ENCODE measurements at regions not wholly inside any gene's neighbourhood (a gene's known extent, or its start where the extent isn't known, plus 50 kb on each side); places are given as distances from the start of the nearest gene placed in this dataset.
A peak's percentile ranks its signal among the peaks of the same experiment; 100 is the strongest.
"Not testable (repeated sequence)": the region's sequence is repeated elsewhere in the genome, so short reads cannot be mapped to it uniquely, and the experiment has no call there.

DNA sequence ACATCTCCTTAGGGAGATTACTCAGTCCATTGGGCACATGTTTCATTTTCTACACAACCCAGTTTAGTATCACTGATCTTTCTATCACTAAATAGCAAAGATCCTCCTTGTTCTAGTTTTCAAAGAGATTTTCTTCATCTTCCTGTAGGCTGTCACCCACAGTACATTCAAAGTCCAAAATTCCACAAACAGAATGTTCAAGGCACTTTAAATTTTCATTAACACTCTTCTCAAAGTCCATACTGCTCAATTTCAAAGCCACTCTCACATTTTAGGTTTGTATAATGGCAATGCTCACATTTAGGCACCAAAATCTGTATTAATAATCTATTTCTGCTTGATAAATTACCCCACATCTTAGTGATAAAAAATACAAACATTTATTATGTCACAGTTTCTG is 152.8 kb downstream of the FSIP2 start:
- no peak for DNase-seq

DNA sequence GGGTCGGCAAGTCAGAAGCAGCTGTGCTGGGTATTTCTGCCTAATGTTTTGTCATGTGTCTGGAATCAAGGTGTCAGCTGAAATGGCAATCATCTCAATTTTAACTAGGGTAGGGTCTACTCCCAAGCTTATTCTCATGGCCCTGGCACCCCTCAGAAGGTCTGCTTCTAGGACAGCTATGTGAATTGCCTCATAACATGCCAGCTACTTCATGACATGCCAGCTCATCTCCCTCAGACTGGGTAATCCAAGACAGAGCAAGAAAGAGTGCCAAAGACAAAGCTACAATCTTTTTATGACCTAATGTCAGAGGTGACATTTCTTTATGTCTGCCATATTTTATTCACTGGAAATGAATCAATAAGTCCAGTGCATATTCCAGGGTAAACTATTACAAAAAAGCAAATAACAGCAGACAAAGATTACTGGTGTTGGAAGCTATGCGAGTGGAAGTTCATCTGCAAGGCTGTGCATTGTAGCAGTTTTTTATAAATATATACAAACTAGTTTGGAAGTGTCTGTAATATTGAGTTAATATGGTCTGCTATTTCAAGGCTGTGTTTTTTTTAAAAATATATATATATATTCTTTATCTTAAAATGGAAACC is 153.3 kb downstream of the FSIP2 start:
- DNase-seq = no peak

DNA sequence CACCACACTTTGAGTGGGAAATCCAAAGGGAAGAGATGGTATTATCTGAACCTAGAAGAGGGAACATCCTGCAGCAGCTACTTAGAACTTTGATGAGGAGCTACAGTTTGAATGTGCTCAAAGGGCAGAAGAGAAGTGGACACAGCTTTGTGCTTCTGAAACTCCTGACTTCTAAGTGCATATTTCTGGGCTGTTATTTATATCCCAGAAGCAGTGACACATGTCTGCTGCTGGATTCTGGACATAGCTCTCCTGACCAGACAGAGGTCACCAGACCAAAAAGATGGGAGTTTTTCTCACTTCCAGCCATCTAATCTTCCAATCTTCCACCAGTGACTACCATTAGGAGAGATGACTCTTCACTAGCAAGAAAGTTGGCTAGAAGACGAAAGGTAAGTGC is 153.9 kb downstream of the FSIP2 start:
- no peak for DNase-seq

DNA sequence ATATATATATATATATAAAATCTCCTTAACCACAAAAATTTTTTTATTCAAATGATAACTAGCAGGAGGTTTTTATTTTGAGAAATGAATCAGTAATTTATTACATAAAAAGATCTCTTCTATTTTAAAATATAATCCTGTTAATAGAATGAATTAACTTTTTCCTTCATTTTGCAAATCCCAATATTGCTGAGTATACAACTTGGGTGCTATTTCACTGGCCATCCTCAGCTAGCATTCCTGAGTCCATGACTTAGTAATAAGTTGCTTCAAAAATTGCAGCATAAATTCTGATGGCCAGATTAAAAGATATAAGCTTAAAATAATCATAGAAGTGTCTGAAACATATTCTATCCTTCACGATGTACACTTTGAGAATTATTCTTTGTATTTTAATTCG is 155.6 kb downstream of the FSIP2 start:
- DNase-seq = no peak

DNA sequence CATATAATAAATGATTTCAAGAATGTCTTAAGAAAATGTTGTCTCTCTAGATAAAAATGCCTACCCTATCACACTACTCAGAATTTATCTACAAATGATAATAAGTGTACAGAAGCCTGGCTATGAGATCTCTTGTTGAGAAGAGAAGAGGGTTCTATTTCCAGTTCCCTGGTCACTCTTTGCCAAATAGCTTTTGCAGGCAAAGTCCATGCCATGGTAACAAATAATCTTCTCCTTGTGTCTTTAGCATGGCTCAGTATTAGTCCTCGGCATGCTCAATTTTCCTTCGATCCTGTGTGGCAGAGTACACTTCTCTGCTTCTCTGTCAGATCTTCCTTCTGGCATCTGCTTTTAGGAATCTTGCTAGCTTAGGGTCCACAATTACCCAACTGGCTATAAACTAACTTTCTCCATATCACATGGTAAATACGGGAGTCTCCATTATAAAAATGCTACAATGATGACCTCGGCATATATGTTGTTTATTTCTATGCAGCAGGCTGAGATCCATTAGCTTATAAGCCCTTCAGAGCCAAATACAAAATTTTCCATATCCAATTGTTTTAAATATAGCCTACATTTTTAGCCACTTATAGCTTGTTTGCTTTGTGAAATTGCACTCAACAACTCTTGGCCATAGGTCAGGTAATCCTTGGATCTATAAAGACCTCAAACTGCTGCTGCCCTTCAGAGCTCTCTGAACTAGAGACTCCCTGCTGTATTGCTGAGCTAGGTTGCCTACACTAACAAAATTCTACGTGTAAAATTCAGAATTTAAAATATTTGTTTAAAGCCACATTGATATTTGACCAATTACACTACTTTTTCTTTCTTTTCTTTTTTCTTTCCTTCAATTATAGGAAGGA is 157.5 kb downstream of the FSIP2 start:
- DNase-seq = no peak

DNA sequence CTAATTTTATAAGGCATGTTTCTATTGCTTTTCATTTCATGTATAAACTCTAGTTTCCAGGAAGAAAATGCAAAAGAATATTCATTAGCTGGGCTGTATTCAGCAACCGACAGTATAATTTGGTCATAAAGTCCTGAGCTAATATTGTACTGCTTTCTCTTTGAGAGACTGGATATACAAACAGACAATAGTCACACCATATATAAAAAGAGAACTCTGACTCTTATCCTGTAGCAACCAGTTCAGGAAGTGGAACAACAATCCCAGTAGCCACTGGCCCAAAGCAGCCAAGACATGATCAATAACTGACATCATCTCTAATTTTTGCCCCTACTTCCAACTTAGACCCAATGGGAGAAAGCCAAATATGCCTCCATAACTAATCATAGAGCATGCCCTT is 160.8 kb downstream of the FSIP2 start:
- no peak for DNase-seq

DNA sequence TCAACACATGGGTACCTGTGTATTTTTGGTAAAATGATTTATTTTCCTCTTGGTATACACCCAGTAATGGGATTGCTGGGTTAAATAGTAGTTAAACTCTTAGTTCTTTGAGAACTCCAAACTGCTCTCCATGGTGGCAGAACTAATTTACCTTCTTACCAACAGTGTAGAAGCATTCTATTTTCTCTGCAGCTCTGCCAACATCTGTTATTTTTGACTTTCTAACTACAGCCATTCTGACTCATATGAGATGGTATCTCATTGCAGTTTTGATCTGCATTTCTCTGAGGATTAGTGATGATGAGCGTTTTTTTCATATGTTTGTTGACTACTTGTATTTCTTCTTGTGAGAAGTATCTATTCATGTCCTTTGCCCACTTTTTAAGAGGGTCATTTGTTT is 180.6 kb downstream of the FSIP2 start:
- no peak for DNase-seq

DNA sequence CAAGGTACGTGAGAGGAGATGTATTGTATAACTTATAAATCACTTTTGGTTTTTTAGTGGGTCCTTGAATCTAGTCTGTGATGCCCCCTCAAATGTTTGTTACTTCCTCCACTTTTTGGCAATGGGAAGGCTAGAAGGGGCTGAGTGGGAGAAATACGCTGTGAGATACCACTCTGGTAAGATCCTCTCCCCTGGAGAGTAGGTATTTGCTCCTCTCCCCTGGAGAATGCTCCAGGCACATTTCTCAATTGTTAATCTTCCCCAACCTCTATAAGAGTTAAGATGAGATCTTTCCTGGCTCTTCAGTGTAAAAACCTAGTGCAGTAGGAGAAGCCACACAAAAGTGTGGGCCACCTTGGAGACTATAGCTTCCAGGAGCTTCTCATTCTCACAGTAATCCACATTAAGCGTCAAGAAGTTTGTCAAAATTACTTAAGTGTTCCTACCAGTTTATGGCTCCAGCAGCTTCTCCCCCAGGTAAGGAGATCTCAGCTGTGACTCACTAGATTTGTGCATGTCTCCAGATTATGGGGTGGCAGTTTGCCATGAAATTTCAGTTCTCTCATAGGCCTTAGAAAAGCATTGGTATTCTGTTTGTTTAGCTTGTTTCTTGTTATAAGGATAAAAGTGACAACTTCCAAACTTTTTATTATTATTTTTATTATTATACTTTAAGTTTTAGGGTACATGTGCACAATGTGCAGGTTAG is 182.6 kb downstream of the FSIP2 start:
- no peak for DNase-seq

DNA sequence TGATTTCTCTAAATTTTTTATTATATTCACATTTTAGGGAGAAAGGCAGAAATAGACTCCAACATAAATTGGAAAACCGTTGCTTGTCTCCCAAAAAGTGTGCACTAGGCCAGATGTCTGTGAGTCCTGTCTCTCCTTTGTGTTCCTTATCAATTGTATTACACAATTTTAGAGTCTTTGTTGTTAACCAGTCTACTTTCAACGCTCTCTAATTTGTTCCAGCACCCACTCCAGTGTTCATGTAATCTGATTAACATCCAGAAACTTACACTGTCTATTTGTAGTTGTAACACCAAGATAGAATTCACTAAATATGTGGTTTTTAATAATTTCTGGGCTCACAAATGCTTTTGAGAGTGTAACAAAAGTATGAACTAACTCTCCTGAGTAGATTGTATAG is 195.6 kb downstream of the FSIP2 start:
- no peak for DNase-seq

DNA sequence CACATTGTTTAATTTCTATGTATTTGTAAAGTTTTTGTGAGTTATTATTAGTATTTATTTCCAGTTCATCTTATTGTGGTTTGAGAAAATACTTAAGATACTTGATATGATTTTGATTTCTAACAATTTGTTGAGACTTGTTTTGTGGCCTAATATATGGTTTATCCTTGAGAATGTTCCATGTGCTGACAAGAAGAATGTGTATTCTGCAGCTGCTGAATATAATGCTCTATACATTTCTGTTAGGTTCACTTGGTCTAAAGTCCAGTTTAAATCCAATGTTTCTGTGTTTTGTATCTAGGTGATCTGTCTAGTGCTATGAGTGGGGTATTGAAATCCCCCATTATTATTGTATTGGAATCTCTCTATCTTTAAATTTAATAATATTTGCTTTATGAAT is 201.3 kb downstream of the FSIP2 start:
- DNase-seq = no peak

DNA sequence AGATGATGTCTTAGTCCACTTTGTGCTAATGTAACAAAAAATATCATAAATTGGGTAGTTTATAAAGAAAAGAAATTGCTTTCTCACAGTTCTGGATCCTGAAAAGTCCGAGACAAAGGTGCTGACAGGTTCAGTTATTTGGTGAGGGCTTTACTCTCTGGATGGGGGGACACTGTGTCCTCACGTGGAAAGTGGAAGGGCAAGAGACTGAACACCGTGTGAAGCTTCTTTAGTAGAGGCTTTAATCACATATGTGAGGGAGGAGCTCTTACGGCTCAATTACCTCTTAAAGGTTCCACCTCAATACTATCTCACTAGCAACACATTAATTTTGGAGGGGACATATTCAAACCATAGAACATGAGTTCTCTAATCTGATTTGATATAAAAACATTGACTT is 204.3 kb downstream of the FSIP2 start:
- DNase-seq = no peak

DNA sequence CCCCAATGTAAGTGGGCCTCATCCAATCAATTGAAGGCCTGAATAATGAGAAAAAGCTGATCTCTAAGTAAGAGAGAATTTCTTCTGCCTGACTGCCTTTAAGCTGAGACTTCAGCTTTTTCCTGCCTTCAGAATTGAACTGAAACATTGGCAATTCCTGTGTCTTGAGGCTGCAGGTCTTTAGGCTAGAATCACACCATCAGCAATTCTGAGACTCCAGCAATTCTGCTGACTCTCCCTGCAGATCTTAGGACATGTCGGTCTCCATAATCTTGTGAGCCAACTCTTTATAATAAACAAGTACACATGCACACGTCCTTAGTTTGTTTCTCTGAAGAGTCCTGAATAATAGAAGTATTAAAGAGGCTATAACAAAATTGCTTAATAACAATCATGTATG is 209.1 kb downstream of the FSIP2 start:
- no peak for DNase-seq

DNA sequence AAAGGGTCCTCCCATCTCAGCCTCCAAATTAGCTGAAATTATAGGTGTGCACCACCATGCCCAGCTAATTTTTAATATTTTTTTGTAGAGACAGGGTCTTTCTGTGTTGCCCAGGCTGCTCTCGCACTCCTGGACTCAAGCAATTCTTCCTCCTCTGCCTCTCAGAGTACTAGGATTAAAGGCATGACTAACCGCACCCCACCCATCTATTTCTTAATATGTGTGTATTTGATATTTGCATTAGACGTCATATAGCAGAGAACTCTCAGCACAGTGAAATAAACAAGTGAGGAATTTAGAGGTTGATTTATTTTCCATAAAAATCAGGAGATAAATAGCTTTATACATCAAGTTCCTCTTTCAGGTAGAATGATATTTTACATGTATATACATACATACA is 213.5 kb downstream of the FSIP2 start:
- DNase-seq = no peak

DNA sequence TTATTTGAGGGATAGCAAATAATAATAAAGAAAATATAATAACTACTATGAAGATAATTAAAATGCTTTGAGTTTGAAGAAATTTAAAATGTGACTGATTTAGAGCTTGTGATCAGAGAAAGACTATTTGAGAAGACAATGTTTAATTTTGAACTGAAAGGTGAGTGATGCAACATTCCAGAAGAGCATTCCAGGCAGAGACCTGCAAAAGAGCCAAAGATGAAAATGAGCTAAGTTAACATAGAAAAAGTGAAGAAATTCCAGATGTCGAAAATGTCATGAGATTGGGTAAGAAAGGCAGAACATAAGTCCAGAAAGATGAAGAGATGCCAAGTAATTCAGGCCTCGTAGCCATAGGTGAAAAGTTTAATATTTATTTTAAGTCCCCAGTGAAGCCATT is 215.8 kb downstream of the FSIP2 start:
- no peak for DNase-seq

DNA sequence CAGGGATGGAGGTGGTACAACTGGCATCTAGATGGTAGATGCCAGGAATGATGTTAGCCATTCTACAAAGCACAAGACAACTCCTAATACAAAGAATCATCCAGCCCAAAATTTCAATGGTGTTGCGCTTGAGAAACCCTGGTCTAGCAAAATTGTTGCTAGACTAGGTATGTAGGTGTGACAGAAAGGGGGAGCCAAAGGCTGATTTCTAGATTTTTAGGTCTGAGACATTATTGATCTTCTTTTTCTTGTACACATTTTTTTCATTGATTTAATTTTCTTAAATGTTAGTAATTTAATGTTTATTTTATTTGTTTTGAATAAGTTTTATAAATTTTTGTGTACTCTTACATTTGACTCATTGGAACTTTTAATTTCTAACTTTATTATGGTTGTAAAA is 216.4 kb downstream of the FSIP2 start:
- DNase-seq = no peak

DNA sequence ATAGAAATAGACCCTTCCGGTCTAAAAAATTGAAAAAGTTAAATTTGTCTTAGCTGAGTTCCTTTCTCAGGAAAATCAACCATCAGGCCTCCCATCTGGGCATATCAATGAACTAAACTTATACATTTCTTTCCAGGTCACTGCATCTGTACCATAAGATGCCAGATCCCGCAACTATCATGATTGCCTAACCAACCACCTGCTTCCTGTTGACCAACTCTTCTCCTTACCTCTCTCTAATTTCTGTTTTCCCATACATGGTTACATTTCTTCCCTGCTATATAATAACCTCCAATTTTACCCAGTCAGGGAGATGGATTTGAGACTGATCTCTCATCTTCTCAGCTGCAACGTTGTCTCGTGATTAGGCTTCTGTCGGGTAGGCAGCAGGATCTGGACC is 228.7 kb downstream of the FSIP2 start:
- no peak for DNase-seq

DNA sequence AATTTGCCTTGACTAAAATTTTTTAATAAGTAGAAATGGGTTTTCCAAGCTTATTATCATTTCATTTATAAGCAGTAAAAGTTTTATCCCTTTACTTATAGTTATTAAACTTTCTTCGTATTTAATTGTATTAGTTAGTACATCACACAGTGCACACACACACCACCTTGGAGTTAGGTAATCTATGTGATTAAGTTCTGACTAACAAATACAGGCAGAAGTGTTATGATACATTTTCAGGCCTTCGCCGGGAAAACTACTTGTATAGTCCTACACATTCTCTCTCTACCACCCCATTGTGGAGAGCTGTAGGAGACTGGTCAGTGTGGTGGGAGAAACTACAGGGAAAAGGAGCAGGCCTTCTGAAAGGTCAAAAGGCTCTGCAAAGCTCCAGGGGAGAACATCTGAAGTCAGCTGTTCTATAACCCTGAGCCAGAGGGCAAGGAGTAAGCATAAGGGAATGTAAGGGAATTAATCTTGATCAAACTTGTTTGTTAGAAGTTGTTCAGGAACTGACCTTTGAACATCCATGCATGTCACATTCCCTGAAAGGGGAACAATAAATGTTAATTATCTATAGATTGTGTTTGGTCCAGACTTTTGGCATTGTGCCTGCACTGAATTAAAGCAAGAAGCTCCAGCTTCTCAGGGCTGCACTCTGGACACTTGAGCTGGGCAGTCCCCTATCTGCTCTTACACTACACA is 231.7 kb downstream of the FSIP2 start:
- no peak for DNase-seq

DNA sequence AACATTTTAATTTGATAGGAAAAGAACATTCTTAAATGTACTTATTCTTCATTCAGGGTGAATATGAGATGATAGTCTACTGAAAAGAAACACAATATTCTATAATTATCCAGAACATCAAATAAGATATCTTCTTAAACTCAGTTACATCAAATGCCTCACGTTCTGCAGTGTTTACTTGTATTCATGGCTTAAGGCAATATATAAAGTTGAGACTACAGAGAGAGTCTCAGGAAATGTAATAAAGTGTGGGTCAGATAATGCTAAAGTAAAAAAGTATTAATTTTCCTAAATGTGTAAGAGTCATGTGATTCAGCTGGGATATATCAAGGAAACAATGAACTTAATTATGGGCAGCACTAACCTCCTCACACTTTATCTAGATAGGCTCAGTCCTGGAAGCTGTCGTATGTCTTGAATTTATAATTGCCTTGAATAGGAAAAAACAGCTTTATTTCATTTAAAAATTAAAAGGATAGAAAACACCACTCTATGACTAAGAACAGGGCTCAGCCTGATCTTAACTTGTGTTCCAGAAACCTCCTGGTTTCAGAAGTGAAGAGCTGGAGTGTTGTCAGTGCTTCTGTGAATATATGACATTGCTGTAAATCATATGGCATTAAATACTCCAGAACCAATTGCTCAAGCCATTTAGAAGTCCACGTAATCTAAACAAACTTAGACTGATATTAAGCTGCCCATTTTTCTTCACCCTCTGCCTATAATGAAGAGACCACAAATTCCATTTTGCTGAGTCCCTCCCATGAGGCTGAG is 240.2 kb downstream of the FSIP2 start:
- no peak for DNase-seq

DNA sequence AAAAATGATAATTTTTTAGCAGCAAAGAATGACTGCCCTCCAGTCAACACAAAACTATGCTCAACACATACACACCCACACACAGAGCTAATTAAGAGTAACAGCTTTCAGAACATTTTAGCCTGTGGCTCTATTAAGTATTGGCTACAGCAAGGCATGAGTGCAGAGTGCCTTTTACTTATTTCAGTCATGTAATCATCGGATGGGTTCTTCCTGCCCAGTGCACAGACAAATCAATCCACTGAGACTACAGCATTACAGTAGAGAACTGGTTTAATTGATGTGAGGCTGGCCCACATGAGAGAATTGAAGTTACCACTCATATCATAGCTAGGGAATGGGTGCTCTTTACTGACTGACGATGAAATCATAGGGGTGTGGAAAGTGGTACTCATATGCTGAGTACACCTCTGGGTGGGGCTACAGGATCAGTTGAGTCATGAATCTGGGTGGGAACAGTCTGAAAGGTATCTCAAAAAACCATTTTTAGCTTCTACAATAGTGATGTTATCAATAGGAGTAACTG is 241.0 kb downstream of the FSIP2 start:
- DNase-seq = peak; percentile 27

DNA sequence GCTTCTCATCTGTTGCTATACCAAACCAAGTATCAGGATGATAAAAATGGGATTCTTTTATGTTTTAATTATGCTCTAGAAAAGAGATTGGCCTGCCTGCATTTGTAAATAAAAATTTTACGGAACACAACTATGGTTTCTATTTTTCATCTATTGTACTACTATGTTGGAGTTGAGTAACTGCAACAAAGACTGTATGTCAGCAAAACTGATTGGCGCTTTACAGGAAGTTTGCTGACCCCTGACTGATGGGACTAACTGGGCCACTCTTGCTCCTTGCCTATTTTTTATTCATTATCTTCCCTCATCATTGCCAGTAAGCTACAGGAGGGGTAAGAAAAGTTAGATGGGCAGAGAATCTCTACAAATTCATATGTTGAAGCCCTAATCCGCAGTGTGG is 242.3 kb downstream of the FSIP2 start:
- no peak for DNase-seq

DNA sequence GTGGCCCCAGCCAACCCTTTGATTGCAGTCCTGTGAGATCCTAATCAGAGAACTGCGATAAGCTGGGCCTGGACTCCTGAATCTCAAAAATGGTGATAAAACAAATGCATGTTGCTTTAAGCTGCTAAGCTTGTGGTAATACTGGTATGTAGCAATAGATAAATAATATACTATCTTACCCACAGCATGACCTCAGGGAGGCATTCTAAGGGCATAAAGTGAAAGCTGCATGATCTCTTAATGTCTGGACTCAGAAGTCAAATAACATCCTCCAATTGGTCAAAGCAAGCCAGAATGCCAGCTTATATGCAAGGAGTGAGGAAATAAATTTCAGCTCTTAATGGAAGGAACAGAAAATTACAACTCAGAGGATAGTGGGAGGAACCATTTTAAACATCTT is 246.1 kb downstream of the FSIP2 start:
- DNase-seq = no peak

DNA sequence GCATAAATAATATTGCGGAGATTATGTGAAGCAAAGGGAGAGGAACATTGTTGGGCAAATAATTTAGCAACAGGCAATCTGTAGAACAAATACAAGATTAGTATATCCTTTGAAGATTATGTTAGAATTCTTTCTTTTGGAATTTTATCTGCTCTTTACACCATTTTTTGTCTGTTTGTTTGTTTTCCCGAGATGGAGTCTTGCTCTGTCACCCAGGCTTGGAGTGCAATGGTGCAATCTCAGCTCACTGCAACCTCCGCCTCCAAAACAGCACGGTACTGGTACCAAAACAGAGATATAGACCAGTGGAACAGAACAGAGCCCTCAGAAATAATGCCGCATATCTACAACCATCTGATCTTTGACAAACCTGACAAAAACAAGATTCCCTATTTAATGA is 250.3 kb downstream of the FSIP2 start:
- not testable (repeated sequence) for DNase-seq
